Glutamatergic neuron (in vitro differentiated cells): ENCODE measurements at regions not wholly inside any gene's neighbourhood (a gene's known extent, or its start where the extent isn't known, plus 50 kb on each side); places are given as distances from the start of the nearest gene placed in this dataset.

Source experiments
- DNase-seq: peaks from one replicate; pipeline ENCODE4 v3.0.0; 2022
- H3K27ac Mint-ChIP-seq: one replicate; pipeline ENCODE4 v1.8.0; 2020; ENCODE audit warnings: mild to moderate bottlenecking, mixed read lengths, inconsistent platforms; ENCODE audit not compliant: unreplicated experiment
- H3K27me3 Mint-ChIP-seq: one replicate; pipeline ENCODE4 v1.8.0; 2020; ENCODE audit warnings: mild to moderate bottlenecking, moderate library complexity, mixed read lengths, inconsistent platforms; ENCODE audit not compliant: unreplicated experiment
- H3K36me3 Mint-ChIP-seq: one replicate; pipeline ENCODE4 v1.8.0; 2020; ENCODE audit warnings: mild to moderate bottlenecking, mixed read lengths, inconsistent platforms; ENCODE audit not compliant: unreplicated experiment
- H3K4me1 Mint-ChIP-seq: one replicate; pipeline ENCODE4 v1.8.0; 2020; ENCODE audit warnings: mild to moderate bottlenecking, low read depth, mixed read lengths, inconsistent platforms; ENCODE audit not compliant: unreplicated experiment
- H3K4me3 Mint-ChIP-seq: one replicate; pipeline ENCODE4 v1.8.0; 2020; ENCODE audit warnings: mild to moderate bottlenecking, mixed read lengths, inconsistent platforms; ENCODE audit not compliant: unreplicated experiment
- H3K9me3 Mint-ChIP-seq: one replicate; pipeline ENCODE4 v1.8.0; 2020; ENCODE audit warnings: mild to moderate bottlenecking, moderate library complexity, mixed read lengths, inconsistent platforms; ENCODE audit not compliant: unreplicated experiment
- CTCF ChIP-seq: fragments of 200-600 bp; sonication (generic); IDR thresholded peaks from one replicate; pipeline ENCODE4 v1.5.0; 2021; ENCODE audit not compliant: partially characterized antibody, unreplicated experiment

GRCh38 chr6:81906041-81906440 is 153.6 kb upstream of the TENT5A start:
- Mint-ChIP-seq H3K27ac (no peak overlapping the region), H3K36me3 (peaks cover 5% of the 10 kb centered on the region), H3K27me3 (no peaks in the 10 kb centered on the region), H3K4me1 (no peaks in the 10 kb centered on the region), H3K4me3 (no peak overlapping the region), H3K9me3 (peaks cover 4% of the 10 kb centered on the region)
- no peak for TF ChIP-seq CTCF
- no peak for DNase-seq

GRCh38 chr6:81901551-81901966 is 149.1 kb upstream of the TENT5A start:
- Mint-ChIP-seq H3K9me3 (peaks cover 2% of the 10 kb centered on the region), H3K36me3 (peaks cover 5% of the 10 kb centered on the region), H3K4me3 (no peak overlapping the region), H3K4me1 (no peaks in the 10 kb centered on the region), H3K27ac (no peak overlapping the region), H3K27me3 (peaks cover 3% of the 10 kb centered on the region)
- DNase-seq: no peak
- TF ChIP-seq CTCF: no peak

GRCh38 chr6:81900616-81901015 is 148.1 kb upstream of the TENT5A start:
- peaks cover 3% of the 10 kb centered on the region for H3K27me3 Mint-ChIP-seq
- H3K9me3 Mint-ChIP-seq: peaks cover 3% of the 10 kb centered on the region
- no peak overlapping the region for H3K4me3 Mint-ChIP-seq
- no peak for TF ChIP-seq CTCF
- no peak overlapping the region for H3K27ac Mint-ChIP-seq
- peaks cover 5% of the 10 kb centered on the region for H3K36me3 Mint-ChIP-seq
- DNase-seq: no peak
- no peaks in the 10 kb centered on the region for H3K4me1 Mint-ChIP-seq

GRCh38 chr6:81897793-81898192 is 145.3 kb upstream of the TENT5A start:
- peaks cover 3% of the 10 kb centered on the region for H3K27me3 Mint-ChIP-seq
- H3K9me3 Mint-ChIP-seq: peaks cover 3% of the 10 kb centered on the region
- DNase-seq: no peak
- no peak for TF ChIP-seq CTCF
- no peak overlapping the region for H3K4me3 Mint-ChIP-seq
- no peaks in the 10 kb centered on the region for H3K4me1 Mint-ChIP-seq
- no peak overlapping the region for H3K27ac Mint-ChIP-seq
- peaks cover 4% of the 10 kb centered on the region for H3K36me3 Mint-ChIP-seq

- Mint-ChIP-seq H3K27ac (no peak overlapping the region), H3K27me3 (peaks cover 3% of the 10 kb centered on the region), H3K9me3 (peaks cover 2% of the 10 kb centered on the region), H3K4me1 (no peaks in the 10 kb centered on the region), H3K36me3 (no peaks in the 10 kb centered on the region), H3K4me3 (no peak overlapping the region)
- TF ChIP-seq CTCF: no peak
- DNase-seq: no peak
Measured at GRCh38 chr6:81896525-81897503, 144.3 kb upstream of the TENT5A start.
